Right forelimb (tissue), 1 donor: ENCODE measurements at regions not wholly inside any gene's neighbourhood (a gene's known extent, or its start where the extent isn't known, plus 50 kb on each side); places are given as distances from the start of the nearest gene placed in this dataset.

Experiments used
- DNase-seq: peaks from one replicate; pipeline ENCODE4 v3.0.0-alpha.2; 2018

- DNase-seq, result no peak
Measured at GRCh38 chr7:1361016-1361755, 98.1 kb downstream of the MICALL2 start.

- DNase-seq, result no peak
Measured at GRCh38 chr7:1361756-1362125, 97.5 kb downstream of the MICALL2 start.

GRCh38 chr7:1362301-1362700 is 97.0 kb downstream of the MICALL2 start:
- DNase-seq, result no peak

- DNase-seq, result no peak
Measured at GRCh38 chr7:1364068-1364905, 95.0 kb downstream of the MICALL2 start.

GRCh38 chr7:1364906-1365570 is 94.2 kb downstream of the MICALL2 start:
- no peak for DNase-seq

- DNase-seq, result no peak
Measured at GRCh38 chr7:1365846-1366245, 93.4 kb downstream of the MICALL2 start.

- no peak for DNase-seq
Measured at GRCh38 chr7:1366801-1367405, 92.4 kb downstream of the MICALL2 start.

- no peak for DNase-seq
Measured at GRCh38 chr7:1367501-1368183, 91.6 kb downstream of the MICALL2 start.

- no peak for DNase-seq
Measured at GRCh38 chr7:1368184-1368681, 91.0 kb downstream of the MICALL2 start.

GRCh38 chr7:1368682-1369571 is 90.3 kb downstream of the MICALL2 start:
- DNase-seq, result no peak

- no peak for DNase-seq
Measured at GRCh38 chr7:1369916-1370657, 89.2 kb downstream of the MICALL2 start.

GRCh38 chr7:1370738-1371137 is 88.5 kb downstream of the MICALL2 start:
- DNase-seq, result no peak

- no peak for DNase-seq
Measured at GRCh38 chr7:1372063-1372462, 87.2 kb downstream of the MICALL2 start.

- DNase-seq, result no peak
Measured at GRCh38 chr7:1372671-1373379, 86.4 kb downstream of the MICALL2 start.

- no peak for DNase-seq
Measured at GRCh38 chr7:1377111-1377909, 82.0 kb downstream of the MICALL2 start.

GRCh38 chr7:1378610-1379601 is 80.4 kb downstream of the MICALL2 start:
- DNase-seq, result no peak

GRCh38 chr7:1380231-1380815 is 78.9 kb downstream of the MICALL2 start:
- DNase-seq, result no peak
